CD14-positive monocyte (primary cell): ENCODE measurements at regions not wholly inside any gene's neighbourhood (a gene's known extent, or its start where the extent isn't known, plus 50 kb on each side); places are given as distances from the start of the nearest gene placed in this dataset.

ENCODE experiments used
- DNase-seq, 3 donors: peaks; one replicate each; pipeline ENCODE4 v3.0.0-alpha.2; 2011 to 2022
- H2AFZ ChIP-seq: 2 replicates; pipeline ENCODE4 v1.6.0; 2012; ENCODE audit warnings: mild to moderate bottlenecking, low read depth, low read length, inconsistent platforms; ENCODE audit not compliant: insufficient read depth, poor library complexity, severe bottlenecking
- H3K27ac ChIP-seq, 2 donors: 1 replicate in 1 of 2; 2 replicates in 1 of 2; pipeline ENCODE4 v1.5.1; 2012 to 2013; ENCODE audit warnings: low read length in 2 of 2, control low read depth in 1 of 2, inconsistent platforms in 1 of 2, low read depth in 1 of 2, mild to moderate bottlenecking in 1 of 2
- H3K27me3 ChIP-seq, 2 donors: one replicate each; pipeline versions ENCODE4 v1.6.0 to v1.6.1; 2011 to 2013; ENCODE audit warnings: low read length in 2 of 2; ENCODE audit not compliant: control insufficient read depth in 2 of 2, insufficient read depth in 2 of 2
- H3K36me3 ChIP-seq, 2 donors: replicated peaks in 1 of 2; 1 replicate in 1 of 2; 2 replicates in 1 of 2; pipeline versions ENCODE4 v1.5.1 to v1.6.1; 2012 to 2013; ENCODE audit warnings: low read length in 2 of 2, control low read depth in 1 of 2, inconsistent platforms in 1 of 2, mild to moderate bottlenecking in 1 of 2; ENCODE audit not compliant: insufficient read depth in 2 of 2, control insufficient read depth in 1 of 2
- H3K4me1 ChIP-seq, 2 donors: 1 replicate in 1 of 2; 2 replicates in 1 of 2; pipeline versions ENCODE4 v1.5.1 to v1.6.1; 2012 to 2013; ENCODE audit warnings: low read length in 2 of 2, control low read depth in 1 of 2, inconsistent platforms in 1 of 2, mild to moderate bottlenecking in 1 of 2, moderate library complexity in 1 of 2; ENCODE audit not compliant: insufficient read depth in 2 of 2, control insufficient read depth in 1 of 2
- H3K4me2 ChIP-seq: replicated peaks from 2 replicates; pipeline ENCODE3; 2012; ENCODE audit warnings: low read length, moderate library complexity, mild to moderate bottlenecking; ENCODE audit not compliant: poor library complexity, severe bottlenecking; ENCODE audit errors: extremely low read depth
- H3K4me3 ChIP-seq, 3 experiments: fragments of 200-600 bp in 1 of 3; sonication (generic) in 1 of 3; replicated peaks in 1 of 3; 1 replicate in 2 of 3; 2 replicates in 1 of 3; pipeline ENCODE4 v1.5.1; 2011 to 2013; ENCODE audit warnings: low read length in 3 of 3, mild to moderate bottlenecking in 3 of 3, control low read depth in 2 of 3, low read depth in 2 of 3, inconsistent platforms in 1 of 3, moderate library complexity in 1 of 3
- H3K79me2 ChIP-seq: 2 replicates; pipeline ENCODE4 v1.6.0; 2012; ENCODE audit warnings: mild to moderate bottlenecking, control low read depth, inconsistent platforms, low read length, moderate library complexity; ENCODE audit not compliant: insufficient read depth
- H3K9ac ChIP-seq: 2 replicates; pipeline ENCODE4 v1.6.0; 2017; ENCODE audit warnings: low read length, mild to moderate bottlenecking; ENCODE audit not compliant: insufficient read depth, poor library complexity, severe bottlenecking
- H3K9me3 ChIP-seq, 2 donors: replicated peaks in 1 of 2; 1 replicate in 1 of 2; 2 replicates in 1 of 2; pipeline versions ENCODE4 v1.5.1 to v1.6.1; 2012 to 2013; ENCODE audit warnings: low read length in 2 of 2, control low read depth in 1 of 2; ENCODE audit not compliant: control insufficient read depth in 1 of 2, insufficient read depth in 1 of 2
- H4K20me1 ChIP-seq: 2 replicates; pipeline ENCODE4 v1.6.0; 2012; ENCODE audit warnings: mild to moderate bottlenecking, low read length, control low read depth, moderate library complexity; ENCODE audit not compliant: insufficient read depth
- H3K27ac Mint-ChIP-seq, 7 donors: one replicate each; pipeline ENCODE4 v1.8.0; 2020; ENCODE audit warnings: mild to moderate bottlenecking in 7 of 7, mixed read lengths in 7 of 7, moderate library complexity in 6 of 7, inconsistent platforms in 2 of 7
- H3K27me3 Mint-ChIP-seq, 3 donors: one replicate each; pipeline ENCODE4 v1.8.0; 2021 to 2022; ENCODE audit warnings: low read depth in 3 of 3, mild to moderate bottlenecking in 3 of 3, mixed read lengths in 3 of 3, moderate library complexity in 3 of 3, inconsistent platforms in 1 of 3
- H3K36me3 Mint-ChIP-seq, 2 donors: one replicate each; pipeline ENCODE4 v1.8.0; 2020; ENCODE audit warnings: mixed read lengths in 2 of 2, inconsistent platforms in 1 of 2, mild to moderate bottlenecking in 1 of 2
- H3K4me1 Mint-ChIP-seq: one replicate; pipeline ENCODE4 v1.8.0; 2020; ENCODE audit warnings: mild to moderate bottlenecking, mixed read lengths
- H3K4me3 Mint-ChIP-seq, 2 donors: one replicate each; pipeline ENCODE4 v1.8.0; 2020; ENCODE audit warnings: mild to moderate bottlenecking in 2 of 2, mixed read lengths in 2 of 2, moderate library complexity in 1 of 2
- H3K9me3 Mint-ChIP-seq, 7 donors: one replicate each; pipeline ENCODE4 v1.8.0; 2020 to 2022; ENCODE audit warnings: mixed read lengths in 7 of 7, mild to moderate bottlenecking in 6 of 7, moderate library complexity in 6 of 7, inconsistent platforms in 2 of 7
- WGBS: methylation state at CpG from one replicate; pipeline ENCODE4 v1.1.5; 2013; ENCODE audit warnings: missing lambda C conversion rate; ENCODE audit not compliant: insufficient coverage; 5-methylcytosine and 5-hydroxymethylcytosine counted together
- intact Hi-C, 2 donors: fragments of 100-400 bp; cut with micrococcal nuclease; formaldehyde crosslinking; loops; one replicate each; pipeline versions ENCODE4 v1.15.0 to v1.15.1; 2023
- TF ChIP-seq, protein P1 (sequence below): fragments of 200-600 bp; IDR thresholded peaks from one replicate; pipeline ENCODE4 v1.8.0; 2022; ENCODE audit warnings: antibody characterized with exemption, mild to moderate bottlenecking

GRCh38 chr9:129507805-129508204 lies 113.1 kb downstream of the C9orf50 start:
- no peak overlapping the region for H3K9ac ChIP-seq
- peaks cover 17 to 19% of the 10 kb centered on the region in 2 donors for H3K36me3 Mint-ChIP-seq
- no peak overlapping the region for H3K27ac Mint-ChIP-seq
- TF ChIP-seq, protein P1, sequence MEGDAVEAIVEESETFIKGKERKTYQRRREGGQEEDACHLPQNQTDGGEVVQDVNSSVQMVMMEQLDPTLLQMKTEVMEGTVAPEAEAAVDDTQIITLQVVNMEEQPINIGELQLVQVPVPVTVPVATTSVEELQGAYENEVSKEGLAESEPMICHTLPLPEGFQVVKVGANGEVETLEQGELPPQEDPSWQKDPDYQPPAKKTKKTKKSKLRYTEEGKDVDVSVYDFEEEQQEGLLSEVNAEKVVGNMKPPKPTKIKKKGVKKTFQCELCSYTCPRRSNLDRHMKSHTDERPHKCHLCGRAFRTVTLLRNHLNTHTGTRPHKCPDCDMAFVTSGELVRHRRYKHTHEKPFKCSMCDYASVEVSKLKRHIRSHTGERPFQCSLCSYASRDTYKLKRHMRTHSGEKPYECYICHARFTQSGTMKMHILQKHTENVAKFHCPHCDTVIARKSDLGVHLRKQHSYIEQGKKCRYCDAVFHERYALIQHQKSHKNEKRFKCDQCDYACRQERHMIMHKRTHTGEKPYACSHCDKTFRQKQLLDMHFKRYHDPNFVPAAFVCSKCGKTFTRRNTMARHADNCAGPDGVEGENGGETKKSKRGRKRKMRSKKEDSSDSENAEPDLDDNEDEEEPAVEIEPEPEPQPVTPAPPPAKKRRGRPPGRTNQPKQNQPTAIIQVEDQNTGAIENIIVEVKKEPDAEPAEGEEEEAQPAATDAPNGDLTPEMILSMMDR, result no peak
- H3K4me3 Mint-ChIP-seq, result no peak overlapping the region
- no peaks in the 10 kb centered on the region for H3K79me2 ChIP-seq
- intact Hi-C loops, result loop anchor here (10.0 kb wide), 2 partner anchors 57 to 63 kb away; no protein-coding TSS in a partner anchor
- WGBS, result 94% methylated on average over 2 of the region's 5 CpGs
- no peak overlapping the region for H3K4me2 ChIP-seq
- H4K20me1 ChIP-seq, result no peaks in the 10 kb centered on the region
- H3K27ac ChIP-seq, result no peak overlapping the region
- peaks cover 0 to 12% of the 10 kb centered on the region in 2 donors for H3K4me1 ChIP-seq
- no peak overlapping the region for H2AFZ ChIP-seq
- H3K4me1 Mint-ChIP-seq, result peaks cover 18% of the 10 kb centered on the region
- peaks cover 0 to 8% of the 10 kb centered on the region in 2 donors for H3K9me3 ChIP-seq
- H3K36me3 ChIP-seq, result peaks cover 7 to 8% of the 10 kb centered on the region in 2 donors
- no peak overlapping the region for H3K4me3 ChIP-seq
- H3K9me3 Mint-ChIP-seq, result peaks cover 3 to 14% (median 8%) of the 10 kb centered on the region in 7 donors
- no peak for DNase-seq
- peaks cover 3 to 11% (median 7%) of the 10 kb centered on the region in 3 donors for H3K27me3 Mint-ChIP-seq
- peaks cover 0 to 2% of the 10 kb centered on the region in 2 donors for H3K27me3 ChIP-seq

GRCh38 chr9:129506892-129507291 lies 114.0 kb downstream of the C9orf50 start:
- H3K36me3 Mint-ChIP-seq, result peaks cover 18 to 19% of the 10 kb centered on the region in 2 donors
- Histone ChIP-seq H3K9ac (no peak overlapping the region), H3K4me3 (no peak overlapping the region), H3K27ac (no peak overlapping the region), H3K4me2 (no peak overlapping the region), H3K9me3 (peaks cover 0 to under 1% of the 10 kb centered on the region in 2 donors), H3K36me3 (peaks cover 7 to 8% of the 10 kb centered on the region in 2 donors), H3K79me2 (no peaks in the 10 kb centered on the region), H3K27me3 (peaks cover 0 to 2% of the 10 kb centered on the region in 2 donors), H3K4me1 (peaks cover 0 to 14% of the 10 kb centered on the region in 2 donors), H2AFZ (no peak overlapping the region), H4K20me1 (no peaks in the 10 kb centered on the region)
- no peak for DNase-seq
- peaks cover 3 to 10% (median 7%) of the 10 kb centered on the region in 3 donors for H3K27me3 Mint-ChIP-seq
- 61% methylated on average over 2 of the region's 6 CpGs for WGBS
- peaks cover 0 to 10% (median 2%) of the 10 kb centered on the region in 7 donors for H3K9me3 Mint-ChIP-seq
- TF ChIP-seq, protein P1, result no peak
- peaks cover 18% of the 10 kb centered on the region for H3K4me1 Mint-ChIP-seq
- H3K27ac Mint-ChIP-seq, result no peak overlapping the region
- intact Hi-C loops, result loop anchor here (10.0 kb wide), 2 partner anchors 58 to 62 kb away; no protein-coding TSS in a partner anchor
- no peak overlapping the region for H3K4me3 Mint-ChIP-seq
